Body of pancreas (tissue), 4 donors: ENCODE measurements at regions not wholly inside any gene's neighbourhood (a gene's known extent, or its start where the extent isn't known, plus 50 kb on each side); places are given as distances from the start of the nearest gene placed in this dataset.

Experiments used
- POLR2A ChIP-seq, 3 donors: fragments of 450-650 bp; IDR thresholded peaks; one replicate each; pipeline ENCODE4 v1.6.1; 2016; ENCODE audit warnings: antibody characterized with exemption in 3 of 3, mild to moderate bottlenecking in 2 of 3
- TF ChIP-seq, protein P1 (sequence below), 7 experiments: fragments of 450-650 bp in 4 of 7; fragments of 200-600 bp in 3 of 7; sonication (generic) in 3 of 7; IDR thresholded peaks; one replicate each; pipeline ENCODE4 v1.5.1; 2016 to 2019; ENCODE audit warnings: antibody characterized with exemption in 7 of 7

GRCh38 chrX:46444011-46444410 is 101.2 kb downstream of the ZNF674 start:
- TF ChIP-seq, protein P1, sequence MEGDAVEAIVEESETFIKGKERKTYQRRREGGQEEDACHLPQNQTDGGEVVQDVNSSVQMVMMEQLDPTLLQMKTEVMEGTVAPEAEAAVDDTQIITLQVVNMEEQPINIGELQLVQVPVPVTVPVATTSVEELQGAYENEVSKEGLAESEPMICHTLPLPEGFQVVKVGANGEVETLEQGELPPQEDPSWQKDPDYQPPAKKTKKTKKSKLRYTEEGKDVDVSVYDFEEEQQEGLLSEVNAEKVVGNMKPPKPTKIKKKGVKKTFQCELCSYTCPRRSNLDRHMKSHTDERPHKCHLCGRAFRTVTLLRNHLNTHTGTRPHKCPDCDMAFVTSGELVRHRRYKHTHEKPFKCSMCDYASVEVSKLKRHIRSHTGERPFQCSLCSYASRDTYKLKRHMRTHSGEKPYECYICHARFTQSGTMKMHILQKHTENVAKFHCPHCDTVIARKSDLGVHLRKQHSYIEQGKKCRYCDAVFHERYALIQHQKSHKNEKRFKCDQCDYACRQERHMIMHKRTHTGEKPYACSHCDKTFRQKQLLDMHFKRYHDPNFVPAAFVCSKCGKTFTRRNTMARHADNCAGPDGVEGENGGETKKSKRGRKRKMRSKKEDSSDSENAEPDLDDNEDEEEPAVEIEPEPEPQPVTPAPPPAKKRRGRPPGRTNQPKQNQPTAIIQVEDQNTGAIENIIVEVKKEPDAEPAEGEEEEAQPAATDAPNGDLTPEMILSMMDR (IDR thresholded peaks at IDR 0.05), result no peak
- TF ChIP-seq POLR2A (IDR thresholded peaks at IDR 0.05), result no peak
